Thyroid gland (tissue), 4 donors: ENCODE measurements at regions not wholly inside any gene's neighbourhood (a gene's known extent, or its start where the extent isn't known, plus 50 kb on each side); places are given as distances from the start of the nearest gene placed in this dataset.

Experiments used
- DNase-seq, 2 donors: peaks; one replicate each; pipeline ENCODE4 v3.0.0-alpha.2; 2019
- H3K27ac ChIP-seq, 3 donors: fragments of 200-600 bp; sonication (generic); 1 replicate in 2 of 3; 2 replicates in 1 of 3; pipeline ENCODE4 v1.5.1; 2016 to 2019; ENCODE audit warnings: mild to moderate bottlenecking in 1 of 3, moderate library complexity in 1 of 3
- H3K27me3 ChIP-seq: fragments of 200-600 bp; sonication (generic); one replicate; pipeline ENCODE4 v1.5.1; 2019
- H3K36me3 ChIP-seq, 2 donors: fragments of 200-600 bp; sonication (generic); one replicate each; pipeline ENCODE4 v1.5.1; 2016 to 2019
- H3K4me1 ChIP-seq, 2 donors: fragments of 200-600 bp; sonication (generic); one replicate each; pipeline ENCODE4 v1.5.1; 2017 to 2019
- H3K4me3 ChIP-seq, 3 donors: fragments of 200-600 bp; sonication (generic); replicated peaks in 1 of 3; 1 replicate in 2 of 3; 2 replicates in 1 of 3; pipeline ENCODE4 v1.5.1; 2016; ENCODE audit warnings: mild to moderate bottlenecking in 1 of 3
- H3K9me3 ChIP-seq: fragments of 200-600 bp; sonication (generic); one replicate; pipeline ENCODE4 v1.5.1; 2017
- POLR2A ChIP-seq, 2 donors: fragments of 450-650 bp; IDR thresholded peaks; one replicate each; pipeline ENCODE4 v1.6.1; 2017; ENCODE audit warnings: antibody characterized with exemption in 2 of 2, mild to moderate bottlenecking in 2 of 2, moderate library complexity in 1 of 2
- WGBS, 2 donors: methylation state at CpG; one replicate each; pipeline ENCODE4 v1.1.5; 2017; 5-methylcytosine and 5-hydroxymethylcytosine counted together
- intact Hi-C: fragments of 100-400 bp; cut with DNase I; formaldehyde crosslinking; loops from one replicate; pipeline ENCODE4 v1.15.1; 2023
- TF ChIP-seq, protein P1 (sequence below), 6 experiments: fragments of 200-600 bp in 3 of 6; fragments of 450-650 bp in 3 of 6; sonication (generic) in 3 of 6; IDR thresholded peaks; one replicate each; pipeline ENCODE4 v1.5.1; 2016 to 2019; ENCODE audit warnings: antibody characterized with exemption in 6 of 6, mild to moderate bottlenecking in 2 of 6, inconsistent platforms in 1 of 6, moderate library complexity in 1 of 6

DNA sequence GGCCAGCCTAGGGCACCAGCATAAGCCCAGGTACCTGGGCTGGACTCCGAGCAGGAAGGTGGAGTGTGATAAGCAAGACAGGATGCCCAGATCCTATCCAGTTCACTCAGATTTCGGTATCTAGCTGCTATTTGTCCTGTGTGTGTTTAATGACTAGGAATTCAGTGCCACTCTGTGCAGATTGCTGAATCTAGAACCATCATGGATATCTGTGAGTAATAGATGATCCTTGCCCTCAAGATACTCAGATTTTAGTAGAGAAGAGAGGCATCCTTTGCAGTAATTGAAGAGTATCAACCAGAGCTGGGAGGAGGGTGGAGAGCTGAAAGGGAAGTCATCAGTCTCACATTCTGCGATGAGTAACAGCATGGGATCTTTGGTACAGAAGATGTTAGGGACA is 155.0 kb upstream of the ARID1B start:
- Histone ChIP-seq H3K36me3 (no peaks in the 10 kb centered on the region), H3K9me3 (no peaks in the 10 kb centered on the region), H3K4me1 (peaks cover 14 to 20% of the 10 kb centered on the region in 2 donors), H3K27me3 (no peaks in the 10 kb centered on the region), H3K4me3 (no peak overlapping the region), H3K27ac (no peak overlapping the region)
- TF ChIP-seq, protein P1, sequence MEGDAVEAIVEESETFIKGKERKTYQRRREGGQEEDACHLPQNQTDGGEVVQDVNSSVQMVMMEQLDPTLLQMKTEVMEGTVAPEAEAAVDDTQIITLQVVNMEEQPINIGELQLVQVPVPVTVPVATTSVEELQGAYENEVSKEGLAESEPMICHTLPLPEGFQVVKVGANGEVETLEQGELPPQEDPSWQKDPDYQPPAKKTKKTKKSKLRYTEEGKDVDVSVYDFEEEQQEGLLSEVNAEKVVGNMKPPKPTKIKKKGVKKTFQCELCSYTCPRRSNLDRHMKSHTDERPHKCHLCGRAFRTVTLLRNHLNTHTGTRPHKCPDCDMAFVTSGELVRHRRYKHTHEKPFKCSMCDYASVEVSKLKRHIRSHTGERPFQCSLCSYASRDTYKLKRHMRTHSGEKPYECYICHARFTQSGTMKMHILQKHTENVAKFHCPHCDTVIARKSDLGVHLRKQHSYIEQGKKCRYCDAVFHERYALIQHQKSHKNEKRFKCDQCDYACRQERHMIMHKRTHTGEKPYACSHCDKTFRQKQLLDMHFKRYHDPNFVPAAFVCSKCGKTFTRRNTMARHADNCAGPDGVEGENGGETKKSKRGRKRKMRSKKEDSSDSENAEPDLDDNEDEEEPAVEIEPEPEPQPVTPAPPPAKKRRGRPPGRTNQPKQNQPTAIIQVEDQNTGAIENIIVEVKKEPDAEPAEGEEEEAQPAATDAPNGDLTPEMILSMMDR (IDR thresholded peaks at IDR 0.05) = no peak
- no peak for TF ChIP-seq POLR2A (IDR thresholded peaks at IDR 0.05)
- WGBS, 2 donors = 61 to 82% methylated on average over 3 of the region's 3 CpGs
- intact Hi-C loops = no loop called here
- no peak for DNase-seq

- TF ChIP-seq, protein P1 (IDR thresholded peaks at IDR 0.05) = no peak
- TF ChIP-seq POLR2A (IDR thresholded peaks at IDR 0.05) = no peak
- no peaks in the 10 kb centered on the region for H3K36me3 ChIP-seq
- WGBS, 2 donors = 96% methylated on average over 4 of the region's 4 CpGs
- no peak for DNase-seq
- no peaks in the 10 kb centered on the region for H3K27me3 ChIP-seq
- H3K27ac ChIP-seq = no peak overlapping the region
- H3K4me1 ChIP-seq = peaks cover 20 to 26% of the 10 kb centered on the region in 2 donors
- intact Hi-C loops = no loop called here
- H3K4me3 ChIP-seq = no peak overlapping the region
- no peaks in the 10 kb centered on the region for H3K9me3 ChIP-seq
Measured at GRCh38 chr6:156620331-156620730, 156.8 kb upstream of the ARID1B start.

GRCh38 chr6:156618600-156619205 is 158.5 kb upstream of the ARID1B start:
- H3K27me3 ChIP-seq = no peaks in the 10 kb centered on the region
- no peak overlapping the region for H3K4me3 ChIP-seq
- no peaks in the 10 kb centered on the region for H3K9me3 ChIP-seq
- peak overlapping the region; percentile 57 to 87 (median 81) for H3K27ac ChIP-seq
- peaks cover 20 to 26% of the 10 kb centered on the region in 2 donors for H3K4me1 ChIP-seq
- WGBS, 2 donors = 13 to 21% methylated on average over 12 of the region's 12 CpGs
- intact Hi-C loops = no loop called here
- DNase-seq = peak; percentile 98 to 100
- no peaks in the 10 kb centered on the region for H3K36me3 ChIP-seq
- peak in 1 of 2 donors; percentile 43 for TF ChIP-seq POLR2A (IDR thresholded peaks at IDR 0.05)
- TF ChIP-seq, protein P1 (IDR thresholded peaks at IDR 0.05) = peak in 3 of 6 experiments; percentile 26 to 48 (median 29)

- H3K9me3 ChIP-seq = no peaks in the 10 kb centered on the region
- no peak overlapping the region for H3K4me3 ChIP-seq
- peak overlapping the region; percentile 31 to 87 (median 81) for H3K27ac ChIP-seq
- intact Hi-C loops = no loop called here
- DNase-seq = no peak
- no peaks in the 10 kb centered on the region for H3K36me3 ChIP-seq
- H3K27me3 ChIP-seq = no peaks in the 10 kb centered on the region
- peaks cover 20 to 26% of the 10 kb centered on the region in 2 donors for H3K4me1 ChIP-seq
- TF ChIP-seq POLR2A (IDR thresholded peaks at IDR 0.05) = no peak
- TF ChIP-seq, protein P1 (IDR thresholded peaks at IDR 0.05) = no peak
- WGBS, 2 donors = 37% methylated on average over 3 of the region's 3 CpGs
Measured at GRCh38 chr6:156617941-156618340, 159.2 kb upstream of the ARID1B start.

DNA sequence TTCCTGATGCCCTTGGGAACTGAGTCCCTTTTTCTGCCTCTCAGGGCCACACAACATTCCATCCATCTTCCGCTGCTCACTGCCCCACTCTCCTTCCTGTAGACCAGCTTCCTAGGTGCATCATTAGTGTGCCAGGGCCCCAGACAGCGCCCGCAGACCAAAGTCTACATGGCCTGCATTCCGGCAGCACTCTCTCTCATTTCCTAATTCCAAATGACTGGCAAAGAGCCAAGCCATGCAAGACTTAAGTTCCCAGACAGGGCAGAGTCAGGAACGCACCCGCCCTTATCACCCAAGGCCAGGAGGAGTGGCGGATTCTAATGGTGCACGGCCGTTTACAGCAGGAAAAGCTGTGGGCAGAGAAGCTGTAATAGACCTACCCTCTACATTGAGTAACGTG is 159.8 kb upstream of the ARID1B start:
- 25 to 39% methylated on average over 9 to 10 of the region's 10 CpGs for WGBS, 2 donors

More for the DNA sequence above, 159.8 kb upstream of the ARID1B start:
- Histone ChIP-seq H3K27me3 (no peaks in the 10 kb centered on the region), H3K4me1 (peaks cover 20 to 26% of the 10 kb centered on the region in 2 donors), H3K4me3 (no peak overlapping the region), H3K27ac (peak overlapping the region; percentile 31 to 87 (median 81)), H3K9me3 (no peaks in the 10 kb centered on the region), H3K36me3 (no peaks in the 10 kb centered on the region)
- intact Hi-C loops = no loop called here
- TF ChIP-seq, protein P1 (IDR thresholded peaks at IDR 0.05) = no peak
- no peak for TF ChIP-seq POLR2A (IDR thresholded peaks at IDR 0.05)
- peak; percentile 49 to 64 for DNase-seq
